Gastroesophageal sphincter (tissue), 4 donors: ENCODE measurements at regions not wholly inside any gene's neighbourhood (a gene's known extent, or its start where the extent isn't known, plus 50 kb on each side); places are given as distances from the start of the nearest gene placed in this dataset.
"Not testable (repeated sequence)": the region's sequence is repeated elsewhere in the genome, so short reads cannot be mapped to it uniquely, and the experiment has no call there.

Experiments used
- ATAC-seq: fragments of 150-250 bp; one replicate; pipeline ENCODE4 v1.9.1; 2016; ENCODE audit warnings: mild to moderate bottlenecking, moderate library complexity
- H3K27ac ChIP-seq, 4 donors: fragments of 200-600 bp; sonication (generic) in 3 of 4; 1 replicate in 3 of 4; 2 replicates in 1 of 4; pipeline ENCODE4 v1.5.1; 2016 to 2019
- H3K27me3 ChIP-seq: fragments of 200-600 bp; sonication (generic); one replicate; pipeline ENCODE4 v1.5.1; 2019
- H3K36me3 ChIP-seq, 2 donors: fragments of 200-600 bp; sonication (generic); one replicate each; pipeline ENCODE4 v1.5.1; 2019; ENCODE audit warnings: control low read depth in 1 of 2
- H3K4me1 ChIP-seq, 3 donors: fragments of 200-600 bp; sonication (generic); 1 replicate in 2 of 3; 2 replicates in 1 of 3; pipeline ENCODE4 v1.5.1; 2016 to 2019; ENCODE audit warnings: control low read depth in 2 of 3
- H3K4me3 ChIP-seq, 2 donors: fragments of 200-600 bp; sonication (generic); one replicate each; pipeline ENCODE4 v1.5.1; 2019; ENCODE audit warnings: mild to moderate bottlenecking in 1 of 2, moderate library complexity in 1 of 2
- H3K9me3 ChIP-seq, 3 donors: fragments of 200-600 bp; sonication (generic); one replicate each; pipeline ENCODE4 v1.5.1; 2017 to 2019; ENCODE audit warnings: control low read depth in 2 of 3
- CTCF ChIP-seq, 4 experiments: fragments of 200-600 bp in 2 of 4; fragments of 450-650 bp in 2 of 4; sonication (generic) in 1 of 4; IDR thresholded peaks; one replicate each; pipeline ENCODE4 v1.5.1; 2017 to 2019; ENCODE audit warnings: antibody characterized with exemption in 4 of 4, mild to moderate bottlenecking in 2 of 4, moderate library complexity in 2 of 4
- EP300 ChIP-seq: sonication (generic); formaldehyde crosslinking; IDR thresholded peaks from one replicate; pipeline ENCODE4 v1.6.1; 2017; ENCODE audit warnings: antibody characterized with exemption, mild to moderate bottlenecking
- POLR2A ChIP-seq, 2 donors: fragments of 450-650 bp; IDR thresholded peaks; one replicate each; pipeline ENCODE4 v1.6.1; 2017; ENCODE audit warnings: antibody characterized with exemption in 2 of 2, mild to moderate bottlenecking in 2 of 2, moderate library complexity in 1 of 2
- POLR2AphosphoS5 ChIP-seq: sonication (generic); formaldehyde crosslinking; IDR thresholded peaks from one replicate; pipeline ENCODE4 v1.6.1; 2017; ENCODE audit warnings: antibody characterized with exemption
- WGBS, 2 donors: methylation state at CpG; one replicate each; pipeline ENCODE4 v1.1.5; 2018; ENCODE audit warnings: low coverage in 1 of 2; 5-methylcytosine and 5-hydroxymethylcytosine counted together

GRCh38 chr5:51621156-51621555 is 237.9 kb downstream of the ISL1 start:
- Histone ChIP-seq H3K4me3 (no peak overlapping the region), H3K27ac (no peak overlapping the region), H3K9me3 (no peaks in the 10 kb centered on the region), H3K27me3 (no peaks in the 10 kb centered on the region), H3K4me1 (no peaks in the 10 kb centered on the region), H3K36me3 (no peaks in the 10 kb centered on the region)
- ATAC-seq: no peak
- WGBS, 2 donors: 63% methylated on average over 1 of the region's 1 CpG; no CpG with 5 or more reads in 1 of the 2 donors
- TF ChIP-seq POLR2AphosphoS5: no peak
- no peak for TF ChIP-seq CTCF (IDR thresholded peaks at IDR 0.05)
- TF ChIP-seq POLR2A (IDR thresholded peaks at IDR 0.05): no peak
- no peak for TF ChIP-seq EP300

- no peak for ATAC-seq
- TF ChIP-seq EP300 (no peak), CTCF (IDR thresholded peaks at IDR 0.05) (no peak), POLR2AphosphoS5 (no peak), POLR2A (IDR thresholded peaks at IDR 0.05) (no peak)
- no peak overlapping the region for H3K4me3 ChIP-seq
- H3K27ac ChIP-seq: no peak overlapping the region
- H3K36me3 ChIP-seq: no peaks in the 10 kb centered on the region
- H3K4me1 ChIP-seq: no peaks in the 10 kb centered on the region
- no peaks in the 10 kb centered on the region for H3K9me3 ChIP-seq
- H3K27me3 ChIP-seq: no peaks in the 10 kb centered on the region
- WGBS, 2 donors: 46% methylated on average over 2 of the region's 2 CpGs; no CpG with 5 or more reads in 1 of the 2 donors
These were observed 239.0 kb downstream of the ISL1 start for GRCh38 chr5:51622161-51622790.

- H3K27me3 ChIP-seq: no peaks in the 10 kb centered on the region
- H3K27ac ChIP-seq: no peak overlapping the region
- no peak for TF ChIP-seq POLR2AphosphoS5
- TF ChIP-seq EP300: no peak
- no peak for TF ChIP-seq POLR2A (IDR thresholded peaks at IDR 0.05)
- no peak for TF ChIP-seq CTCF (IDR thresholded peaks at IDR 0.05)
- H3K4me3 ChIP-seq: no peak overlapping the region
- no peaks in the 10 kb centered on the region for H3K9me3 ChIP-seq
- H3K36me3 ChIP-seq: no peaks in the 10 kb centered on the region
- 87 to 92% methylated on average over 3 of the region's 3 CpGs for WGBS, 2 donors
- H3K4me1 ChIP-seq: no peaks in the 10 kb centered on the region
- ATAC-seq: no peak
These were observed 242.1 kb downstream of the ISL1 start for GRCh38 chr5:51625224-51625968.

GRCh38 chr5:51632027-51632426 is 248.8 kb downstream of the ISL1 start:
- no peaks in the 10 kb centered on the region for H3K9me3 ChIP-seq
- H3K27me3 ChIP-seq: no peaks in the 10 kb centered on the region
- ATAC-seq: no peak
- 50 to 79% methylated on average over 2 of the region's 2 CpGs for whole genome bisulfite sequencing, 2 donors
- no peak overlapping the region for H3K4me3 ChIP-seq
- TF ChIP-seq CTCF (IDR thresholded peaks at IDR 0.05) (no peak), POLR2A (IDR thresholded peaks at IDR 0.05) (no peak), POLR2AphosphoS5 (no peak), EP300 (no peak)
- H3K27ac ChIP-seq: no peak overlapping the region
- no peaks in the 10 kb centered on the region for H3K4me1 ChIP-seq
- H3K36me3 ChIP-seq: no peaks in the 10 kb centered on the region

GRCh38 chr5:51632793-51633192 is 249.5 kb downstream of the ISL1 start:
- Histone ChIP-seq H3K9me3 (no peaks in the 10 kb centered on the region), H3K36me3 (no peaks in the 10 kb centered on the region), H3K27me3 (no peaks in the 10 kb centered on the region), H3K4me3 (no peak overlapping the region), H3K4me1 (no peaks in the 10 kb centered on the region), H3K27ac (no peak overlapping the region)
- ATAC-seq: no peak
- 57 to 58% methylated on average over 2 of the region's 2 CpGs for WGBS, 2 donors
- TF ChIP-seq CTCF (IDR thresholded peaks at IDR 0.05): no peak
- no peak for TF ChIP-seq POLR2AphosphoS5
- TF ChIP-seq EP300: no peak
- TF ChIP-seq POLR2A (IDR thresholded peaks at IDR 0.05): no peak

- not testable (repeated sequence) for H3K4me1 ChIP-seq, H3K36me3 ChIP-seq, H3K9me3 ChIP-seq, H3K27me3 ChIP-seq, H3K4me3 ChIP-seq, ATAC-seq, H3K27ac ChIP-seq
- WGBS, 2 donors: 100% methylated on average over 4 of the region's 6 CpGs; no CpG with 5 or more reads in 1 of the 2 donors
These were observed 253.7 kb downstream of the ISL1 start for GRCh38 chr5:51636973-51637372.
